ENCODE measurements at regions not wholly inside any gene's neighbourhood (a gene's known extent, or its start where the extent isn't known, plus 50 kb on each side); places are given as distances from the start of the nearest gene placed in this dataset.

DNA sequence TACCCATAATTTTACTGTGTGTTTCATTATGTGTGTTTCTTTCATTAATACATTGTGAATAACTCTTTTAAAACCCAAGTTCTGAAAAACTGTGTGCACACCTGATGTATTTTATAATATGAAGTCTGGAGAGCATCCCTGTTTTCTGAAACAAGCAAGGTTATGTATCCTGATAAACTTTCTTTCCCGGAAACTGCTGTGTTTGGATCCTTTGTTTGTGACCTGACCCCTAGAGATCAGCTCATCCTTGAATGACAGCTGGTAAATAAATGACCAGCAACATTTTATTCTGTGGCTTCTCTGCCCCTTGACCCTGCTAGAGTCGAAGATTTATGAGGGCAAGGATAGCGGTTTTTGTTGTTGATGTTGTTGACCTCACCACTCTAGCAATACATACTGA, 535.6 kb upstream of the ZFP42 start:
- DNase-seq (ENCODE audit: low read depth): no peak
- TF ChIP-seq CTCF (IDR thresholded peaks at IDR 0.05; ENCODE audit: insufficient read depth, low read length): no peak

DNA sequence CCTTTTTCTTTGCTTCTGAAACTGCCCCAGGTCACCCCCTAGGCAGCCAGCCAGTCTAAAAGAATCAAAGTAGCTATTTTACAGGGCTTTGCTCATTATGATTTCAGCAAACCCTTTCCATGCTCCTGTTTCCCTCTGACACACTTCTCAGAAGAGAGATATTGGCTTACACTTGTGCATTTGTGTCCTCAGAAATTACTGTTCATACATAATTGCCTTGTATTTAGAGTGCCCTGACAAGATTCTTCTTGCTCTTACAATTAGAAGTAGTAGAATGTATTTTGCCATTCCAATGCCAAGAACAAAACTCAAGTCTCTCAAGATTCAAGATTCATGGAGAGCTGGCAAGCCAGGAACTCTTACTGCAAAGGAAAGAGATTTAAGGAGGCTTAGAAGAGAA, 531.0 kb upstream of the ZFP42 start:
- TF ChIP-seq CTCF (IDR thresholded peaks at IDR 0.05; ENCODE audit: insufficient read depth, low read length): no peak
- no peak overlapping the region for H3K4me3 ChIP-seq (ENCODE audit: low read depth, low read length)
- DNase-seq (ENCODE audit: low read depth): no peak

More for the DNA sequence above, 535.6 kb upstream of the ZFP42 start:
- no peak overlapping the region for H3K4me3 ChIP-seq (ENCODE audit: low read depth, low read length)

GRCh38 chr4:187467224-187467623, 528.3 kb upstream of the ZFP42 start:
- no peak for TF ChIP-seq CTCF (IDR thresholded peaks at IDR 0.05; ENCODE audit: insufficient read depth, low read length)
- H3K4me3 ChIP-seq (ENCODE audit: low read depth, low read length): no peak overlapping the region
- no peak for DNase-seq (ENCODE audit: low read depth)

DNA sequence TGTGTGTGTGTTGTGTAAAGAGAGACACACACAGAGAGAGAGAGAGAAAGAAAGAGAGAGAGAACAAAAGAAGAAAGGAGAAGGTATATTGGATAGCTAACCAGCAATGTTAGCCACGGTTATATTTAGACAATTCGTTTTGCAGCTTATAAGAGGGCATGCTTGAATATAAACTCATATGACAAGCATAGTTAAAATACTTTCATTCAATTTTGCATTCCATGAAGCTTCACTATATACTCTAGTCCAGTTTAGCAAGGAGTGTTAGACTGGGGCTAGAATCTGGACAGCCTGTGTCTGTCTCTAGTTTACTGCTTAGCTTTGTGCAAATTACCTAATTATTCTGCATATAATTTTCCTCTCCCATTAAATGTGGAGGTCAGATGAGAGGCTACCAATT, 525.9 kb upstream of the ZFP42 start:
- DNase-seq (ENCODE audit: low read depth): no peak
- no peak for TF ChIP-seq CTCF (IDR thresholded peaks at IDR 0.05; ENCODE audit: insufficient read depth, low read length)
- H3K4me3 ChIP-seq (ENCODE audit: low read depth, low read length): no peak overlapping the region

GRCh38 chr4:187470061-187470460, 525.5 kb upstream of the ZFP42 start:
- TF ChIP-seq CTCF (IDR thresholded peaks at IDR 0.05; ENCODE audit: insufficient read depth, low read length): no peak
- H3K4me3 ChIP-seq (ENCODE audit: low read depth, low read length): no peak overlapping the region
- DNase-seq (ENCODE audit: low read depth): no peak

DNA sequence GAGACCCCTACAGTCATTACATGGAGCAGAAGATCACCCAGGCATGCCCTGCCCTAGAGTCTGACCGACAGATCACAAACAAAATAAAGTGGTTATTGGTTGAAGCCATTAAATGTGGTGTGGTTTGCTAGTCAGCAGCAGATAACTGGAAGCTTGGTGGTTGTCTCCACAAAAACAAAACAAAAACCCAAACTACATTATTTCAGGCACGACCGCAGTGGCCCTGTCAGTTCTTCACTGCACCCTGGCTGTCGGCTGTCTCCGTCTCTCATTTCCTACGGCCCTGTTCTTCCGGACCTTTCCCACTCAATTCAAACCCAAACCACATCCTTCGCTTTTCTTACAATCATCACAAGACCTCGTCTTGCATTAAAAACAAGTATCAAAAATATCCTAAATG, 521.3 kb upstream of the ZFP42 start:
- DNase-seq (ENCODE audit: low read depth): no peak
- no peak overlapping the region for H3K4me3 ChIP-seq (ENCODE audit: low read depth, low read length)
- TF ChIP-seq CTCF (IDR thresholded peaks at IDR 0.05; ENCODE audit: insufficient read depth, low read length): no peak

DNA sequence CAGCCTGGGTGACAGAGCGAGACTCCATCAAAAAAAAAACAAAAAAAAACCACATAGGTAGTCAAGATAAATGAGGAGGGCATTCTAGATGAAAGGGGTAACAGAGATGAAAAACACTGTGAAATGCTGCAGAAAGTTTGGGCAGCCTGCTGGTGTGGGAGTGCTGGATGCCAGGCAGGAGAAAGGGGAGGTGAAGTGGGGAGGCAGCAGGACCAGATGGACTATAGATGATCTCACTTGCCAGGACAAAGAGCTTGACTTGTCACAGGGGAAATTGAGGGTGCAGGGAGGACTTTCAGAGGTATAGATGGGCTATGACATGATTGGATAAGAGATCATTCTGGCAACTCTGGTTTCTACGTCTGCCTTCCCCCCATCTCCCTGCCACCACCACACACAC, 519.7 kb upstream of the ZFP42 start:
- H3K4me3 ChIP-seq (ENCODE audit: low read depth, low read length): no peak overlapping the region
- no peak for TF ChIP-seq CTCF (IDR thresholded peaks at IDR 0.05; ENCODE audit: insufficient read depth, low read length)
- no peak for DNase-seq (ENCODE audit: low read depth)
